HEK293T (cell line): ENCODE measurements at regions not wholly inside any gene's neighbourhood (a gene's known extent, or its start where the extent isn't known, plus 50 kb on each side); places are given as distances from the start of the nearest gene placed in this dataset.

ENCODE experiments used
- CTCF ChIA-PET: fragments of 350-600 bp; formaldehyde crosslinking; extraction: SDS; loops from one replicate; lab custom pipeline; 2021; ENCODE audit warnings: antibody characterized with exemption, inconsistent platforms; lab: Yijun Ruan, JAX
- POLR2A ChIA-PET: fragments of 350-600 bp; formaldehyde crosslinking; extraction: SDS; loops from one replicate; lab custom pipeline; 2020; ENCODE audit warnings: antibody characterized with exemption, inconsistent platforms; lab: Yijun Ruan, JAX
- DNase-seq: peaks from one replicate; pipeline ENCODE4 v3.0.0; 2012; ENCODE audit warnings: mixed read lengths; ENCODE audit errors: extremely low spot score
- ARNT ChIP-seq: fragments of 450-650 bp; IDR thresholded peaks from 2 replicates; pipeline ENCODE4 v1.6.1; 2017; ENCODE audit warnings: mild to moderate bottlenecking
- BHLHE40 ChIP-seq: fragments of 450-650 bp; IDR thresholded peaks from 2 replicates; pipeline ENCODE4 v1.6.1; 2016; ENCODE audit warnings: mild to moderate bottlenecking, moderate library complexity, borderline replicate concordance
- CTBP1 ChIP-seq: fragments of 450-650 bp; IDR thresholded peaks from 2 replicates; pipeline ENCODE4 v1.6.1; 2016; ENCODE audit warnings: borderline replicate concordance
- ELF4 ChIP-seq: fragments of 450-650 bp; IDR thresholded peaks from 2 replicates; pipeline ENCODE4 v1.6.1; 2017; ENCODE audit warnings: antibody characterized with exemption
- FOXA1 ChIP-seq: fragments of 450-650 bp; IDR thresholded peaks from 2 replicates; pipeline ENCODE4 v1.6.1; 2016; ENCODE audit warnings: mild to moderate bottlenecking
- FOXK2 ChIP-seq: fragments of 450-650 bp; IDR thresholded peaks from 2 replicates; pipeline ENCODE4 v1.6.1; 2016; ENCODE audit warnings: mild to moderate bottlenecking
- FOXM1 ChIP-seq: fragments of 450-650 bp; IDR thresholded peaks from 2 replicates; pipeline ENCODE4 v1.6.1; 2017; ENCODE audit warnings: mild to moderate bottlenecking, borderline replicate concordance
- HDGF ChIP-seq: fragments of 450-650 bp; IDR thresholded peaks from 2 replicates; pipeline ENCODE4 v1.6.1; 2017; ENCODE audit warnings: antibody characterized with exemption, borderline replicate concordance
- L3MBTL2 ChIP-seq: fragments of 450-650 bp; conservative IDR thresholded peaks from 2 replicates; pipeline ENCODE4 v1.6.1; 2016; ENCODE audit warnings: mild to moderate bottlenecking
- NFRKB ChIP-seq: fragments of 450-650 bp; IDR thresholded peaks from 2 replicates; pipeline ENCODE4 v1.6.1; 2016; ENCODE audit warnings: mild to moderate bottlenecking, moderate library complexity
- PKNOX1 ChIP-seq: fragments of 450-650 bp; IDR thresholded peaks from 2 replicates; pipeline ENCODE4 v1.6.1; 2016
- SP1 ChIP-seq: fragments of 450-650 bp; IDR thresholded peaks from 2 replicates; pipeline ENCODE4 v1.6.1; 2017
- SUZ12 ChIP-seq: fragments of 450-650 bp; IDR thresholded peaks from 2 replicates; pipeline ENCODE4 v1.6.1; 2016; ENCODE audit warnings: mild to moderate bottlenecking
- TARDBP ChIP-seq: fragments of 450-650 bp; IDR thresholded peaks from 2 replicates; pipeline ENCODE4 v1.6.1; 2016
- ZNF384 ChIP-seq: fragments of 450-650 bp; IDR thresholded peaks from 2 replicates; pipeline ENCODE4 v1.6.1; 2016

GRCh38 chr5:173786286-173787187 lies 101.6 kb upstream of the CPEB4 start:
- ChIA-PET POLR2A (no interaction called here), CTCF (no interaction called here)
- DNase-seq, result no peak
- TF ChIP-seq CTBP1 (no peak), HDGF (no peak), L3MBTL2 (no peak), SUZ12 (no peak), ELF4 (no peak), NFRKB (no peak), FOXM1 (no peak), TARDBP (no peak)

GRCh38 chr5:173789031-173789920 lies 98.9 kb upstream of the CPEB4 start:
- TF ChIP-seq ELF4 (no peak), SP1 (no peak), BHLHE40 (no peak), ZNF384 (no peak), L3MBTL2 (no peak)
- DNase-seq, result no peak
- POLR2A ChIA-PET, result interaction anchor here (0.7 to 1.0 kb wide), 2 partner anchors 9 to 99 kb away, joined by 3 read pairs; partner anchors contain the start of gene CPEB4
- CTCF ChIA-PET, result no interaction called here

GRCh38 chr5:173790177-173790719 lies 97.9 kb upstream of the CPEB4 start:
- ChIA-PET CTCF (no interaction called here), POLR2A (interaction anchor here (0.7 to 1.0 kb wide), 2 partner anchors 10 to 98 kb away, joined by 3 read pairs; partner anchors contain the start of gene CPEB4)
- DNase-seq, result no peak
- TF ChIP-seq PKNOX1 (no peak), CTBP1 (no peak), ELF4 (no peak), L3MBTL2 (no peak), NFRKB (no peak), FOXM1 (no peak), ZNF384 (no peak), SUZ12 (no peak), ARNT (no peak), FOXK2 (no peak)

GRCh38 chr5:173790836-173791546 lies 97.2 kb upstream of the CPEB4 start:
- CTCF ChIA-PET, result no interaction called here
- POLR2A ChIA-PET, result interaction anchor here (1.2 kb wide), 1 partner anchor 97 kb away, joined by 3 read pairs; the partner anchor contains the start of gene CPEB4
- no peak for DNase-seq
- TF ChIP-seq SUZ12 (no peak), ARNT (no peak), ELF4 (no peak), BHLHE40 (no peak), NFRKB (no peak), FOXA1 (no peak), TARDBP (no peak), ZNF384 (no peak), PKNOX1 (no peak)

- ChIA-PET POLR2A (interaction anchor here (1.2 kb wide), 1 partner anchor 96 kb away, joined by 3 read pairs; the partner anchor contains the start of gene CPEB4), CTCF (no interaction called here)
- TF ChIP-seq FOXM1, result no peak
- TF ChIP-seq PKNOX1, result no peak
- TF ChIP-seq SUZ12, result no peak
- no peak for TF ChIP-seq NFRKB
- no peak for TF ChIP-seq ELF4
- TF ChIP-seq BHLHE40, result no peak
- no peak for TF ChIP-seq ZNF384
- no peak for TF ChIP-seq FOXK2
- TF ChIP-seq TARDBP, result no peak
- DNase-seq, result no peak
These were observed 96.3 kb upstream of the CPEB4 start for GRCh38 chr5:173791878-173792277.
